GM18498 (cell line): ENCODE measurements at regions not wholly inside any gene's neighbourhood (a gene's known extent, or its start where the extent isn't known, plus 50 kb on each side); places are given as distances from the start of the nearest gene placed in this dataset.
A peak's percentile ranks its signal among the peaks of the same experiment; 100 is the strongest.
"Not testable (repeated sequence)": the region's sequence is repeated elsewhere in the genome, so short reads cannot be mapped to it uniquely, and the experiment has no call there.

ENCODE experiments used
- ATAC-seq: cut with Tn5 transposase; IDR thresholded peaks from one replicate; pipeline ENCODE4 v1.9.1; 2021; ENCODE audit warnings: mild to moderate bottlenecking, moderate library complexity; ENCODE audit not compliant: unreplicated experiment

- ATAC-seq = no peak
Observed at GRCh38 chr1:187936667-187937066, 1107.9 kb downstream of the PLA2G4A start.

- no peak for ATAC-seq
Observed at GRCh38 chr1:187938092-187938491, 1109.3 kb downstream of the PLA2G4A start.

GRCh38 chr1:187942986-187943385, 1114.2 kb downstream of the PLA2G4A start:
- ATAC-seq = no peak

- ATAC-seq = no peak
Observed at GRCh38 chr1:187943606-187944403, 1115.1 kb downstream of the PLA2G4A start.

- not testable (repeated sequence) for ATAC-seq
Observed at GRCh38 chr1:187946661-187947060, 1117.9 kb downstream of the PLA2G4A start.

GRCh38 chr1:187947359-187947758, 1118.6 kb downstream of the PLA2G4A start:
- ATAC-seq = no peak

GRCh38 chr1:187948170-187948794, 1119.5 kb downstream of the PLA2G4A start:
- no peak for ATAC-seq

- ATAC-seq = no peak
Observed at GRCh38 chr1:187949567-187949966, 1120.8 kb downstream of the PLA2G4A start.

- ATAC-seq = no peak
Observed at GRCh38 chr1:187951817-187952216, 1123.1 kb downstream of the PLA2G4A start.

GRCh38 chr1:187952446-187952845, 1123.7 kb downstream of the PLA2G4A start:
- no peak for ATAC-seq

GRCh38 chr1:187956975-187957374, 1128.2 kb downstream of the PLA2G4A start:
- ATAC-seq = no peak

- no peak for ATAC-seq
Observed at GRCh38 chr1:187958207-187958606, 1129.5 kb downstream of the PLA2G4A start.

- no peak for ATAC-seq
Observed at GRCh38 chr1:187959062-187959461, 1130.3 kb downstream of the PLA2G4A start.

GRCh38 chr1:187960125-187960638, 1131.4 kb downstream of the PLA2G4A start:
- no peak for ATAC-seq

- no peak for ATAC-seq
Observed at GRCh38 chr1:187961895-187962294, 1133.1 kb downstream of the PLA2G4A start.

- no peak for ATAC-seq
Observed at GRCh38 chr1:187971851-187972250, 1143.1 kb downstream of the PLA2G4A start.

- ATAC-seq = no peak
Observed at GRCh38 chr1:187977298-187977697, 1148.5 kb downstream of the PLA2G4A start.

- ATAC-seq = no peak
Observed at GRCh38 chr1:187985145-187985896, 1156.6 kb downstream of the PLA2G4A start.

GRCh38 chr1:187985897-187986654, 1157.3 kb downstream of the PLA2G4A start:
- peak; percentile 71 for ATAC-seq

GRCh38 chr1:187987236-187987776, 1158.6 kb downstream of the PLA2G4A start:
- ATAC-seq = peak; percentile 42
